ENCODE measurements at regions not wholly inside any gene's neighbourhood (a gene's known extent, or its start where the extent isn't known, plus 50 kb on each side); places are given as distances from the start of the nearest gene placed in this dataset.

- Histone ChIP-seq H3K79me2 (ENCODE audit: insufficient read depth, low read length) (no peaks in the 10 kb centered on the region), H3K9ac (ENCODE audit: extremely low read depth, insufficient read length, low read length) (no peak overlapping the region), H3K4ac (ENCODE audit: low read depth, low read length) (no peak overlapping the region), H2AK5ac (ENCODE audit: insufficient read length, low read length) (no peak overlapping the region), H3K27me3 (ENCODE audit: insufficient read depth, low read length) (no peaks in the 10 kb centered on the region), H3K23ac (ENCODE audit: insufficient read length, low read depth, low read length) (no peak overlapping the region), H4K20me1 (ENCODE audit: control insufficient read depth, insufficient read depth, insufficient read length) (no peaks in the 10 kb centered on the region), H4K5ac (ENCODE audit: insufficient read length, low read depth, low read length) (no peak overlapping the region), H3K14ac (ENCODE audit: insufficient read depth, low read length) (no peak overlapping the region), H2BK20ac (ENCODE audit: low read depth, low read length, poor library complexity, severe bottlenecking) (no peak overlapping the region), H3K18ac (ENCODE audit: insufficient read length, low read depth, low read length) (no peak overlapping the region), H3T11ph (ENCODE audit: low read length) (no peak overlapping the region), H2BK15ac (ENCODE audit: low read depth, low read length) (no peak overlapping the region), H3K79me1 (ENCODE audit: insufficient read depth, low read depth, low read length, poor library complexity, severe bottlenecking) (no peaks in the 10 kb centered on the region), H2AFZ (ENCODE audit: low read length) (no peak overlapping the region), H4K91ac (ENCODE audit: insufficient read length, low read depth, low read length) (no peak overlapping the region), H2BK12ac (ENCODE audit: insufficient read length, low read depth, low read length) (no peak overlapping the region), H3K4me2 (ENCODE audit: insufficient read depth, insufficient read length, low read length) (no peak overlapping the region), H3K9me3 (ENCODE audit: control insufficient read depth, low read depth, low read length) (no peaks in the 10 kb centered on the region), H2BK5ac (ENCODE audit: insufficient read length, low read length) (no peak overlapping the region), H2BK120ac (ENCODE audit: low read depth, low read length, poor library complexity, severe bottlenecking) (no peak overlapping the region), H3K23me2 (ENCODE audit: insufficient read length, low read depth, low read length, poor library complexity, severe bottlenecking) (no peaks in the 10 kb centered on the region), H4K8ac (replicated peaks; ENCODE audit: insufficient read length, low read depth, low read length) (no peak overlapping the region), H3K56ac (ENCODE audit: insufficient read length, low read depth, low read length) (no peak overlapping the region), H3K27ac (ENCODE audit: insufficient read length, low read depth, low read length) (no peak overlapping the region), H3K4me1 (ENCODE audit: insufficient read depth, low read length) (no peaks in the 10 kb centered on the region)
- no peak for DNase-seq
- no peaks in the 10 kb centered on the region for H3K36me3 Mint-ChIP-seq (ENCODE audit: insufficient read depth in 1 of 3, low read depth in 3 of 3)
- no peaks in the 10 kb centered on the region for H3K4me1 Mint-ChIP-seq
- peaks cover 8% of the 10 kb centered on the region for H3K27me3 Mint-ChIP-seq (ENCODE audit: low read depth)
- no peak for TF ChIP-seq CTCF (conservative IDR thresholded peaks at IDR 0.05)
- H3K27ac Mint-ChIP-seq: no peak overlapping the region
- H3K4me3 Mint-ChIP-seq: no peak overlapping the region
- no peaks in the 10 kb centered on the region for H3K9me3 Mint-ChIP-seq
These were observed 1018.1 kb downstream of the XPNPEP1 start for GRCh38 chr10:108905171-108905570.

All from H9 (cell line).